DMS 273 (cell line): ENCODE measurements at regions not wholly inside any gene's neighbourhood (a gene's known extent, or its start where the extent isn't known, plus 50 kb on each side); places are given as distances from the start of the nearest gene placed in this dataset.
"Not testable (repeated sequence)": the region's sequence is repeated elsewhere in the genome, so short reads cannot be mapped to it uniquely, and the experiment has no call there.

Experiments used
- DNase-seq: peaks from one replicate; lab custom pipeline; 2025; ENCODE audit not compliant: unreplicated experiment; lab: John Stamatoyannopoulos, UW

- DNase-seq = no peak
Measured at GRCh38 chr3:153023896-153024295, 138.1 kb upstream of the RAP2B start.

GRCh38 chr3:153026026-153026425, 136.0 kb upstream of the RAP2B start:
- peak; percentile 65 for DNase-seq

GRCh38 chr3:153028381-153028780, 133.6 kb upstream of the RAP2B start:
- no peak for DNase-seq

DNA sequence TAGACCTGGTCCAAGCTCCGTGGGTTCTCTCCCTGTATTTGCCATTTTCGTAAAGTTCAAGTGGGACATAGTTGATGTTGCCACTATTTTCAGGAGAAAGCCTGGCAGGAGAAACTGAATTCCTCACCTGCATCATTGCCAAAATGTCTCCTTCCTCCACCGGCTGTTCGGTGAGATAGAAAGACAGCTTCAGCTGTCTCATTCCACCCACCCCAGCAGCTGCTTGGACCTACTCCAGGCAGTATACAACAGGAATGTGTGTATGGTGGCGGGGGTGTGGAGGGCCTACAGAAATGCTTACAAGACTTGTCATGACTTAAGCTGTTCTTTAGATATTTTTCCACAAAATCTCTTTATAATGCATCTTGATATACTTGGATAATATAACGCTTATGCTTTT, 132.7 kb upstream of the RAP2B start:
- DNase-seq = peak; percentile 34

GRCh38 chr3:153032891-153033290, 129.1 kb upstream of the RAP2B start:
- DNase-seq = no peak

- DNase-seq = no peak
Measured at GRCh38 chr3:153036846-153037245, 125.2 kb upstream of the RAP2B start.

DNA sequence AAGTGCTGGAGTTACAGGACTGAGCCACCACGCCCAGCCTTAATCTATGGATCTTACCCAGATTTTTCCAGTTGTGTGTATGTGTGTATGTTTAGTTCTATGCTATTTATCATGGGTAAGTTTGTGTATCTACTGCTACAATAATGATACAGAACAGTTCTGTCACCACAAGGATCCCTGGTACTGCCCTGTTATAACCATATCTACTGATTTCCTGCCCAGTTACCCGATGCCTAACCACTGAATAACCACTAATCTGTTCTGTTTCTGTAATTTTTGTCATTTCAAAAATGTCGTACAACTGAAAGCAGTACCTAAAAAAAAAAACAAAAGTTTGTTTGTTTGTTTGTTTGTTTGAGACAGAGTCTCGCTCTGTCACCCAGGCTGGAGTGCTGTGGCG, 123.7 kb upstream of the RAP2B start:
- no peak for DNase-seq

DNA sequence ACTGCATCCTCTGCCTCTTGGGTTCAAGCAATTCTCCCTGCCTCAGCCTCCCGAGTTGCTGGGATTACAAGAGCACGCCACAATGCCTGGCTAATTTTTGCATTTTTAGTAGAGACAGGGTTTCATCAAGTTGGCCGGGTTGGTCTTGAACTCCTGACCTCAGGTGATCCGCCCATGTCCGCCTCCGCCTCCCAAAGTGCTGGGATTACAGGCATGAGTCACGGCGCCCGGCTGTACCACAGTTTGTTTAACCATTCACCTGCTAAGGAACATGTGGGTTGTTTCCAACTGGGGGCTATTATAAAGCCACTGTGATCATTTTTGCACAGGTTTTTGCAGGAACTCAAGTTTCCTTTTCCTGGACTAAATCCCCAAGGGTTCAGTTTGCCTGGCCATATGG, 123.2 kb upstream of the RAP2B start:
- peak; percentile 29 for DNase-seq

- DNase-seq = no peak
Measured at GRCh38 chr3:153041181-153041580, 120.8 kb upstream of the RAP2B start.

GRCh38 chr3:153042088-153042487, 119.9 kb upstream of the RAP2B start:
- no peak for DNase-seq

GRCh38 chr3:153043729-153044328, 118.2 kb upstream of the RAP2B start:
- no peak for DNase-seq

DNA sequence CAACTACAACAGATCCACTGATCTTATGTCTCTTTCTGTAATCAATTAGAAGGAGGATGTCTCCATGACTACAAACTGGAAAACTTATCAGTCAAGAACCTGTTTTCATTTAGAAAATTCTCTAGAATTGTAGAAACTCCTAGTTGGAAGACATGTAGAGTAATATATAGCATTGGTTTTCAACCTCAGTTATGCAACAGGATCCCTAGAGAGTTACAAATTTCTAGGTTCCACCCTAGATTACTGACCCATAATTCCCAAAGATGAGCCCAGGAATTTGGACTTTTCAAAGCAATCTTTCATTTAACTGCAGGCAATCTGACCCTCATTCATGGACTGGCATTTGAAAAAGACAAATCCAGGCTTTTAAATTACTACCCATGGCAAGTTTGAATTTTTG, 116.9 kb upstream of the RAP2B start:
- no peak for DNase-seq

GRCh38 chr3:153050978-153051377, 111.0 kb upstream of the RAP2B start:
- DNase-seq = no peak

- no peak for DNase-seq
Measured at GRCh38 chr3:153051427-153052095, 110.5 kb upstream of the RAP2B start.

GRCh38 chr3:153052096-153052460, 109.9 kb upstream of the RAP2B start:
- DNase-seq = peak; percentile 23

GRCh38 chr3:153055217-153055616, 106.8 kb upstream of the RAP2B start:
- DNase-seq = no peak

GRCh38 chr3:153055779-153056178, 106.2 kb upstream of the RAP2B start:
- no peak for DNase-seq

- not testable (repeated sequence) for DNase-seq
Measured at GRCh38 chr3:153058031-153058688, 103.9 kb upstream of the RAP2B start.

GRCh38 chr3:153060346-153060745, 101.7 kb upstream of the RAP2B start:
- no peak for DNase-seq

DNA sequence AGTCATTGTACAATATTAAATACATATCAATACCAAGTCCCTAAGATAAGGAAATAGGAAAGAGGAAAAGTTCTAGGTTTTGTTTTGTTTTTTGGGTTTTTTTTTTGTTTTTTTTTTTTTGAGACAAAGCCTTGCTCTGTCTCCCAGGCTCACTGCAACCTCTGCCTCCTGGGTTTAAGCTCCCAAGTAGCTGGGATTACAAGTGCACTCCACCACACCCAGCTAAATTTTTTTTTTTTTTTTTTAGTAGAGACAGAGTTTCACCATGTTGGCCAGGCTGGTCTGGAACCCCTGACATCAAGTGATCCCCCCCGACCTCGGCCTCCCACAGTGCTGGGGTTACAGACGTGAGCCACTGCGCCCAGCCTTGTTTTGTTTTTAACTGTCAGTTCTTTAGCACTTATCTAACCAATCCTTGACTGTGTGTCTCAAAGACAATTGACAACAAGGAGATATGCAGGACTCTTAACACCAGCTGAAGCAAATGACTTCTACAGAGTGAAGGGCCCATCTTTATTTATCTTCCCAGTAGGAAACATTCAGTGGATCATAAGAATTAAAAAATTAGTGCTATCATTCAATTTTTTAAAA, 100.0 kb upstream of the RAP2B start:
- no peak for DNase-seq

- DNase-seq = no peak
Measured at GRCh38 chr3:153063337-153063736, 98.7 kb upstream of the RAP2B start.

DNA sequence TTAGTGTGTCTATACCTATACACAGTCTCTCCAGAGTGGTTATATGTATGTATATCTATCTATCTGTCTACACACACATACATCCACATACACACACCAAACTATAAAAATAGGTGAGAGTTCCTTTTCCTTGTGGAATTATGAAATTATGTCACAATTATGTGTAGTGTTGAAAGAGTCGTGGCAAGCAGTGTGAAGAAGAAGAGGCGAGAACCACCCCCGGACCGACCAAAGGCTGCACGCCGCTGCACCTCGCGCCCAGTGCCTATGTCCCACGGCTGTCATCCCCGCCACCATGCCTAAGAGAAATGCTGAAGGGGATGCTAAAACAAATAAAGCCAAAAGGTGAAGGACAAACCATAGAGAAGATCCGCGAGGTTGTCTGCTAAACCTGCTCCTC, 95.0 kb upstream of the RAP2B start:
- no peak for DNase-seq
